ENCODE measurements at regions not wholly inside any gene's neighbourhood (a gene's known extent, or its start where the extent isn't known, plus 50 kb on each side); places are given as distances from the start of the nearest gene placed in this dataset.
"Not testable (repeated sequence)": the region's sequence is repeated elsewhere in the genome, so short reads cannot be mapped to it uniquely, and the experiment has no call there.

GRCh38 chr3:4231041-4231440 is 72.1 kb upstream of the SETMAR start:
- DNase-seq = no peak

GRCh38 chr3:4232798-4233197 is 70.4 kb upstream of the SETMAR start:
- DNase-seq = no peak

- no peak for DNase-seq
Observed at GRCh38 chr3:4233488-4233887, 69.7 kb upstream of the SETMAR start.

- DNase-seq = no peak
Observed at GRCh38 chr3:4234889-4235288, 68.3 kb upstream of the SETMAR start.

- DNase-seq = no peak
Observed at GRCh38 chr3:4235690-4236089, 67.5 kb upstream of the SETMAR start.

GRCh38 chr3:4241595-4242170 is 61.5 kb upstream of the SETMAR start:
- no peak for DNase-seq

- DNase-seq = no peak
Observed at GRCh38 chr3:4245671-4246070, 57.5 kb upstream of the SETMAR start.

- no peak for DNase-seq
Observed at GRCh38 chr3:4247391-4247790, 55.8 kb upstream of the SETMAR start.

GRCh38 chr3:4250064-4250463 is 53.1 kb upstream of the SETMAR start:
- DNase-seq = no peak

GRCh38 chr3:4251412-4251811 is 51.8 kb upstream of the SETMAR start:
- DNase-seq = no peak

GRCh38 chr3:4253072-4253832 is 49.9 kb upstream of the SETMAR start:
- not testable (repeated sequence) for DNase-seq

Data from CD4-positive, alpha-beta T cell treated with Interleukin-12 subunit alpha and Interleukin-12 subunit beta, for 1 hour (primary cell).